Kidney capillary endothelial cell (primary cell): ENCODE measurements at regions not wholly inside any gene's neighbourhood (a gene's known extent, or its start where the extent isn't known, plus 50 kb on each side); places are given as distances from the start of the nearest gene placed in this dataset.
"Not testable (repeated sequence)": the region's sequence is repeated elsewhere in the genome, so short reads cannot be mapped to it uniquely, and the experiment has no call there.

Experiments
- DNase-seq: peaks from one replicate; pipeline ENCODE4 v3.0.0-alpha.2; 2018; ENCODE audit warnings: low spot score

DNA sequence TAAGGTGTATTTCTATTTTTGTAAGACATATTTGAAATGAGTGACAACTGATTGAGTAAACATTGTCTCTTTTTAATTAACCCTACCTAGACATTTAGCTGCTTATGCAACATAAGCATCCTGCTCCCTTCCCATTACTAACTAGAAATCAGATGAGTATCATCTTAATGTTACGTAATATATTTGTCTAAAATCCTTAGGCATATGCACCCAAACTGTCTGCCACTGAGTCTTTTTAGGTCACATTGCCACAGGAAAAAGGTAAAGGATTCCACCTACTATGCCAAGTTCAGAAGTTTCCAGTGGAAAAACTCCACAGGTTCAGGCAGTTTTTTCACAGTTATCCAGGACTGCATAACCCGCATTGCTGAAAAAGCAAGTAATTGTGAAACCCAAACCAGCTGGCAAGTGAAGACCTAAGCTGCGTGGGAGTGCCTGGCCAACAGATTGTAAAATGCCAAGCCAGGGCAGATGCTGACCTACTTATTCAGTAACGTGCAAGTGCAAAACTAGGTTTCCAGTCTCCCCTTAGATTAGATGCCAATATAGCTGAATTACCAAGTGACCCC, 983.7 kb downstream of the GATA3 start:
- no peak for DNase-seq

DNA sequence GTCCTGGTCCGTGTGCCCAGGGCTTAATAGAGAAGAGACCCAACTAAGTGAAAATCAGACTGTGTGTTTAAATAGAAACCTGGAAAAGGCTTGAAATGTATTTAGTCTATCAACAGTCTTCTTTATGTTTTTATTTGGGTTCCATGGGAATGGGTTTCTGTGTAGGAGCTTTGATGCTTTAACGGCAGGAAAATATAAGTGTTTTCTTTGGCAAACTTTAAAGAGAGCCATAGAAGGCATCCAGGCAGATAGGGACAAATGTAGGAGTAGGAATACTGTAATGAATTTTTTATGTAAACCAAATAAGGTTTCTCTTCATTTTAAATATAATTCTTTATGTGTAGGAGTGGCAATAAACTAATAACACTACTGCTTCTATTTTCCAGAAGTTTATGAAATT, 989.0 kb downstream of the GATA3 start:
- DNase-seq: no peak

DNA sequence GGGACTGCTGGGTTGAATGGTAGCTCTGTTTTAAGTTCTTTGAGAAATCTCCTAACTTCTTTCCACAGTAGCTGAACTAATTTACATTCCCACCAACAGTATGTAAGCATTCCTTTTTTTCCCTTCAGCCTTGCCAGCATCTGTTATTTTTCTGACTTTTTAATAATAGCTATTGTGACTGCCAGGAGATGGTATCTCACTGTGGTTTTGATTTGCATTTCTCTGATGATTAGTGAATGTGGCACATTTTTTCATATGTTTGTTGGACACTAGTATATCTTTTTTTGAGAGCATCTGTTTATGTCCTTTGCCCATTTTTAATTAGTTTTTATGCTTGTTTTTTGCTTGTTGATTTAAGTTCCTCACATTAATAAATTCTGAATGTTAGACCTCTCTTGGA, 990.8 kb downstream of the GATA3 start:
- DNase-seq: no peak

DNA sequence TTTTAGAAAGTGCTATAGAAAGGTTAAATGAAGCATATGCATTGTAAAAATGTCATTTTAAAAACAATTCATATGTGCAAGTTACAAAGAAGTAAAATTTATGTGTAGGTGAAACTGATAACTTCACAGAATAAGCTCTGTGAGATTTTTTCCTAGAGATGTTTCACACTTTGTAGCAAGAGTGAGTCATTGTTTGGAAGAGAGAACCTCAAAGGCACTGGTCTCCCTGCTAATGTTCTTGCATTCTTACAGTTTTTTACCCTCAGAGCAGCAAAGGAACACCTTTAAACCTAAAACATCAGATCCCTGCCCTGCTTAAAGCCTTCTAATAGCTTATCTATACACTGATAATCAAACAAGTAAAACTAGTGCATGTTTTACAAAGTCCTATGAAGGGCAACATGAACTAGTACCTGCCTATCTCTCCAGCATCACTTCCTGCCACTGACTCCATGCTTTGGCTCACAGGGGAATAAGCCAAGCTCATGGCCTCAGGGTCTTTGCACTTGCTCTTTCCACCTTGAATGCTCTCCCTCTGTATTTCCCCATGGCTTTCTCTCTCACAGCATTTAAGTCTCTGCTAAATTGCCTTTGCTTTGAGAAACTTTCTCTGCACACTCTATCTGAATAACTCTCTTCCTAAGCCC, 997.0 kb downstream of the GATA3 start:
- no peak for DNase-seq

DNA sequence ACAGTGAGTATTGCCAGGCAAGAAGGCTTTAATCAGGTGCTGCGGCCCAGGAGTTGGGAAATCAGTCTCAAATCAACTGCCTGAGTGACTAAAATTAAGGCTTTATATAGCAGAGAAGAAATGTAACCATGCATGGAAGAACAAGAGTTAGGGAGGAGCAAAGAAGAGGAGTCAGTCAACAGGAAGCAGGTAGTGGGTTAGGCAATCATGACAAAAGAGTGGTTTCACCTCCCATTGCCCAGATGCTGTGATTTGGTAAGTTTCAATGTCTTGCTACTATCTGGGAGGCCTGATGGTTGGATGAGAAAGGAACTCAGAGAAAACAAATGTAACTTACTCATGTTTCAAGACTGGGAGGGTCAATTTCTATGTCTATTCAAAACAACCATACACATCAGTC, 998.3 kb downstream of the GATA3 start:
- DNase-seq: no peak

DNA sequence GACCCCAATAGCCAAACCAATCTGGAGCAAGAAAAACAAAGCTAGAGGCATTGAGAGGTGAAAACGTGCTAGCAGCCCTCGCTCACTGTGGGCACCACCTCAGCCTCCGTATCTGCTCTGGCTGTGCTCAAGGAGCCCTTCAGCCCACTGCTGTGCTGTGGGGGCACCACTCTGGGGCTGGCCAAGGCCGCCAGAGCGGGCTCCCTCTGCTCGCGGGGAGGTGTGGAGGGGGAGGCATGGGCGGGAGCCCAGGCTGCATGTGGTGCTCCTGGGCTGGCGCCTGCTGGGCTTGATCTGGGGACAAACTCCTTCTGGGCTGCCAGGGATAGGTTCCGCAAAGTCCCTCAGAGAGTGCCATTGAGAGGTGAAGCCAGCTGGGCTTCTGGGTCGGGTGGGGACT, 1002.0 kb downstream of the GATA3 start:
- DNase-seq: no peak

DNA sequence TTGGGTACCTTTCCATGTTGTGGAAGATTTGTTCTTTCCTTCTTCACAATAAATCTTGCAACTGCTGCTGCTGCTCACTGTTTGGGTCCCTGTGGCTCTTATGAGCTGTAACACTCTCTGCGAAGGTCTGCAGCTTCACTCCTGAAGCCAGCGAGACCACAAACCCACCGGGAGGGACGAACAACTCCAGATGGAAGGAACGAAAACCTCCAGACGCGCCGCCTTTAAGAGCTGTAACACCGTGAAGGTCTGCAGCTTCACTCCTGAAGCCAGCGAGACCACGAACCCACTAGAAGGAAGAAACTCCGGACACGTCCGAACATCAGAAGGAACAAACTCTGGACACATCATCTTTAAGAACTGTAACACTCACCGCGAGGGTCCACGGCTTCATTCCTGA, 1002.8 kb downstream of the GATA3 start:
- not testable (repeated sequence) for DNase-seq

DNA sequence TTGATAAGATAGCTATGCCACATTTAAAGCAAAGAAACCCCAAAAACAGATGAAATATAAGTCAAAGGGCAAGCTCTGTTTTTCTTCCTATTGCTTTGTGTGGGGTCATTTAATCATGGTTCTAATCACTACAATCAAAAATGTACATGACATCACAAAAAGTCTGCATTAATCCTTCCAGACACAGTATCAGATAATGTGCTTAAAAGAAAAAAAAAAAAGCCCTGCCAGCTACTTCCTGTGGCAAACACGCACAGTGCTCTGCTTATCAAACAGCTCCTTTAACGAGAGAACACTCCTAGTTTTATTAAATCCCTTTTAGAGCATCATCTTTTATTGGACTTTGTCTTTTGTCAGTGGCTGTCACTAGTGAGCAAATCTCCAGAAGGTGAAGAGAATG, 1005.8 kb downstream of the GATA3 start:
- DNase-seq: no peak

DNA sequence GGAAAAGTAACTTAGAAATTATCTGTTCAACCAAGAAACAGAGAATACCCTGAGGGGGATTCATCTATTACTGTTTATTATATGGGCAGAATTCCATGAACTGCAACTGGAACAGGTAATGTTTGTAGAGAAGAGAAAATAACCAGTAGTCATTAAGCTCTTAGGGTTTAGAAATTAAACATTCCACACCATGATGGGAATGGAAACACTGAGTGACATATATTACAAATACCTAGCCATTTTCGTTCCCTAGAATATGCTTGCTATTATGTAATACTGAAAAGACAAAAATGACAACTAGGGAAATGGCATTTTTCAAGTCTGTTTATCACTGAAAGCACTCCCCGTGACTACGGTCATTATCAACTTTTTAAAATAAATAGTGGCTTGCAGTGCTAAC, 1007.4 kb downstream of the GATA3 start:
- no peak for DNase-seq

DNA sequence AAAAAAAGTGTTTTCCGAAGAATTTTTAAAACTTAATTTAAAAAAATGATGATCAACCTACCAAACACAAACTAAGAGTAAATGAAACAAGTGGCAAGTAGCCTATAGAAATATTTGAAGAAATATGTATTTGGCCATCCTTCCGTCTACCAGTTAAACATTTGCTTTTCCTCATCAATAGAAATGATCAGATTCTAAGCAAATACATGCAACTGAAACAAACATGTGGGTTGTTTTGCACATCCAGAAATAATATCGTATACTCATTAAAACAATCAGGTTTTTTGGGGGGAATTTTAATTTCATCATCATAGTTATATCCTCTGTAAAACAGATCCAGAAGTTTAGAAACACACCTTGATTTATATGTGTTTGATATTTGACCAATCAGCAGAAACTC, 1011.7 kb downstream of the GATA3 start:
- DNase-seq: no peak

DNA sequence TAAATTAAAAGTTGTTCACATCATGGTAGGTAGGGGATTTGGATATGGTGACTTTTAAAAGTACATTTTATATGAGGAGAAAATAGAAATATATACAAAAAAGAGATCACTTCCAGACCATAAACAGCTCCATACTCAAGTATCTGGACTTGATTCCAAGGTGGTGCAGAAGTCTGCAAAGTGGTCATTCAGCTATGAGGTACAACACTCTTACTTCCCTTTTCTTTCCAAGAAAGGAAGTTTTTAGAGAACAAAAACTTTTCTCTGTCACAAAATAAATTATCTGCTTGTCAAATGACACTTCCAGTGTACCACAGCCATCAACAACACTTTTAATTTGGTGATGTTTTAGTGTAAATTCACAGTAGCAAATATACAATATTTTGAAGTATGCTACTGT, 1013.5 kb downstream of the GATA3 start:
- no peak for DNase-seq

DNA sequence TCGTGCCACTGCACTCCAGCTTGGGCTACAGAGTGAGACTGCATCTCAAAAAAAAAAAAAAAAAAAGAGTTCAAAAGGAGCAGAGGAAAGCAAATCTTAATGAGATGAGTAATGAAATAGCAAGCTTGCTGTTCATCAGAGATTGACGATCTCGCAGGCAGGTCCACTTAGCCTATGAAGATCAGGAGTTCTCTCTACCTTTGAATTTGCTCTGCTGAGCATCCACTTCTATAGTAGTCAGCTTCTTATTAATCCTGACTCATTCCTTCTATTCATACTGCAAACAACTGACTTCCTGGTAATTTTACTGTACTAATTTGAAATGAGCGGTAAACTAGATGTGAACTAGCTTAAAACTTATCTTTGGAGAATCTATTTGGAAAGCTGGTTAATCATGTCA, 1014.6 kb downstream of the GATA3 start:
- no peak for DNase-seq

DNA sequence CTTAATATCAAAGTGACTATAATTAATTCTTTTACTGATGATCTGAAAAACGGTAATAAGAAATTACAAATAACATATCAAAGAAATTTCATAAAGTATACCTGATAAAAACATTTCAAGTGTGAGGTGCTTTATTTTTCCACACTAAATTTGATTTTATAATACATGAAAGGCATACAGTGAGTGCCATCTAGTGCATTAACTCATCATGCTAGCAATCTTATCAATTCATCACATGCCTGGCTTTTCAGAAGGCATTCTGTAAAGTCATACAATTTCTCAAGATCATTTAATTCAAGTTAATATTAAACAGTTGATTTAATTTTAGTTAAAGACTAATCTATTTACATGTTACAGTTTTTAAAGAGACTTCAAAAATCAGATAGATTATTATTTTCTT, 1020.9 kb downstream of the GATA3 start:
- no peak for DNase-seq

DNA sequence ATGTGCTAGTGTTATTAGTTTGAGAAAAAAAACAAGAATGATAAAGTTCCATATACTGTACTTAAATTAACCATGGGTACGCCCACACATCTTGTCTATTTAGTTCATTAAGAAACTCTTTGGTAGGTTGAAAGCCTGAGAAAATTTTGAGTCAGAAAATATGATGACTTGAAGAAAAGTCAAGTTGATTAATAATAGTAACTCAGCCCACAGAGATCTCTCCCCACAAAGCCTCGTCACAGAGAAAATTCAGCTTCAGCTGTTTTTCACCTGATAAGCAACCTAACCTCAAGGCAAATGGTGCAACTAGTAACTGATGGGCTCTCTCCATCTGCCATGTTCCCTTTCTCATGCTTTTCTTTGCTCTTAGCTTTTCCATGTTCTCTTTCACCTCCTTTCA, 1021.6 kb downstream of the GATA3 start:
- DNase-seq: no peak

DNA sequence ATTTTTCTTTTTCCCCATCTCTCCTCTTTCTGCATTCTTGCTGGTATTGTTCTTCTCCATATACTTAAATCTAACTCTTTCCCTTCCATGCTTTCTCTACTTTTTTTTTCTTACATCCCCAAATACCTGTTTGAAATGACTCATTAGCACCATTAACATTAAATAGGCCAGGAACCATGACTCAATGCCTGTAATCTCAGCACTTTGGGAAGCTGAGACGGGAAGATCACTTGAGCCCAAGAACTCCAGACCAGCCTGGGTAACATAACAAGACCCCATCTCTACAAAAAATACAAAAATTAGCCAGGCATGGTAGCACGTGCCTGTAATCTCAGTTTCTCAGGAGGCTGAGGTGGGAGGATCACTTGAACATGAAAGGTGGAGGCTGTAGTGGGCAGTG, 1026.8 kb downstream of the GATA3 start:
- DNase-seq: no peak

DNA sequence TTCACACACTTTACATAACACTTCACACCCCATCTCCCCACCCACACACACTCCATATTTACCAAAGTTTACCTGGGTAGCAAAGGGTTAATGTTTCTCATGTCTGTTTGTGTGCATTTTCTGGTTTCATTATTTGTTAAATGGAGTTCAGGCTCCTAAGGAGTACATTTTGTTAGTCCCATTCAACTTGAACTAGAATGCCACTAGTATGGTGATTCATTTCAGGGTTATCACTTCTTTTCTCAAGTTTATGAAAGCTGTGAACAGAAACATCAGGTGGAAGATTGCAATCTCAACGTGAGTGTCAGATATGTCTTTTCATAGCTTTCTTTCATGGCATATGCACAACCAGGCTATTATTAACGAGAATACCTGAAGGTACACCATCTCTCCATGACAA, 1027.5 kb downstream of the GATA3 start:
- no peak for DNase-seq

DNA sequence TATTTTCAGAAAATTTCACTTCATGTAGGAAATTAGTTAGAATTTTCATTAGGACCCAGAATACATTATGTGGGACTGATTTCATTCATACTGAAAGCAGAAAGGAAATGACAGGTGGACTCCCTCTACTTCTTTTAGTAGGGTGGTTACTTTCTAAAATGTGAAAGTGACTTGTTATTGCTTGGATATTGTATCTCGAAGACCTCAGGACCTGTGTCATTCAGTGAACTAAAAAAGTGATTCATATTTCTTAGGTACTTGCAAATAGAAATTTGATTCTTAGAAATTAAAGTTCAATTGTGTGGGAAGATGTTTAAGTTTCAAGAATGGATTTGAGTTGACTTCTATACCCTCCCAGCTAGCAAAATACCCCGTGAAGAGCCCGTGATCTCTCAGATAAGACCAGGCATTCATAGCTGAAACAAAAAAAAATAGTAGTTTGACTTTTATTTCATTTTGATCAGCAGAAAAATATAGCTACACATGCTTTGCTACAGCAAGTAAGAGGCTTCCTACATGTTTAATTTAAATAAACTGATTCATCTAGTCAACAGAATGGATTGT, 1037.1 kb downstream of the GATA3 start:
- no peak for DNase-seq

DNA sequence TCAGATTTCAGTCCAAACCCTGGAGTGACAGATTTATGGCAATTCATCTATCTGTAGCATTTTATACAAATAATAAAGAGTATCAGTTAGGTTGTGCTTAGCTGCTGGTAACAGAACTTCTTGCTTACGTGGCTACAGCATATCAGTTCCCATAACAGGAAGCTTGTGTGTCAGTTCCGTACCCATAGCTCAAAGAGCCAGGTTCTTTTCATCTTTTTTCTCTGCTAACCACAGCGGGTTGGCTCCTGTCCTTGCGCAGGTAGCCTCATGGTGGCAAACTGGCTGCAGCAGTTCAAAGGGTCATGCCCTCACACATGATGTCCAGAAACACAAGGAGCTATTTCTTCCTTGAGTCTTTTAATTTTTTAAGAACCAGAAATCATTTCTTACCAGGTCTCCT, 1041.8 kb downstream of the GATA3 start:
- DNase-seq: no peak

DNA sequence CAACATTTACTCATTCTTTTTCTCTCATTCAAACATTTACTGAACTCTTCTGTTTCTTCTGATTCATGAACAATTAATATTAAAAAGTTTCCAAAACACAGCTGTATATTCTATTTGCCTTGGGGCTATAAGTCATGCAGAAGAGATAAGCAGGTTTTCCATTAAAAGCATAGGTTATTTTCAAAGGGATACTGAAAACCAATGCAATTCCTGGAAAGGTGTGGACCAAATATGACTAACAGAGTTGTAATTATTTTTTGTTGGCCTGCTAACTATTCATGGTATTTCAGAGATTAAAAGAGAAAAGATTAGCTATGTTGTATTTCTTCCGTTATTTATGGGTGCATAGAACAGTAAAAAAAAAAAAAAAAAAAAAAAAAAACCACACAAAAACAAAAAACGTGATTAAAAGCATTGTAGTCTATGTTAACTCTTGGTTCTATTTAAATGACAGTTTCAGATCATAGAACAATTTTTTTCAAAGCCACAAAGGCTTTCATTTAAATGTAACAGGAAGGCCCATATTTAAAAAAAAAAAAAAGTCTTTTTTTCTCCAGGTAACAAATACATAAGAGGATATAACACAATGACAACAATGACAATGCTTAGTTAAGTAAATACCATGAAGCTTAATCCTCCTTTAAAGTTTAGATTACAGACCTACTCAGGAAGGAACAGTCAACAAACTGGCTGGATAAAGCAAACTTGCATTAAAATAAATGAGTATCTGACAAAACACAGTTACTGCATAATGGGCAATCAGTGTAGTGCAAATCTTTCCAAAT, 1042.9 kb downstream of the GATA3 start:
- DNase-seq: no peak

DNA sequence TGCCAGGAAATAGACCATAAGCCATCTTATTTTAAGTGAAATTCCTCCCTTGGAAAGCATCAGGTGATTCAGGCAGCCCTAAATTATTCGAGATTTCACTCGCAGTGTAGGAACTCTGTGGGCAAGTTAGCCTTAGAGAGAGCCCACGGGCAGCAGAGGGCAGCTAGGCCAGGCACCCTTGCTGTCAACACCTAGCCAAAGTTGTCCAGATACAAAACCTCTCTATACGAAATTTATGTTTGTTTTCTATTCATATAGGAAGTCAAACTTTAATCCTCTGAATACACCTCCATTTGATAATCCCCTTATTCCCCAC, 1043.5 kb downstream of the GATA3 start:
- no peak for DNase-seq

DNA sequence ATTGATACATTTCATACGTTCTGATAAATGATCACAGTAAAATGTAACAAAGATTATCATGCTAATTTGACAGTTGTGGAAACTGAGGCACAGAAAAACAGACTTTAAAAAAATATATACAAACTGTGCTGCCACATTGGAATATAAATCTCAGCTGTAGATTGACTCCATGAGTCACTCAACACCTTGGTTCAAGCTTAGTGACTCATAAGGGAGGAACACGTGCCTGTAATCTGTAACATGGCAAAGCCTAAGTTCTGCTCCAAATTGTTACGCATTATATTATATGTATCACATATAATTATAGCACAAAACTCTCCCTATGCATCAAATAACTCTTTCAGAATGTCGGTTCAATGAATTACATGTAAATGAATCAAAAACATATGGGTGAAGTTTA, 1047.5 kb downstream of the GATA3 start:
- DNase-seq: no peak

DNA sequence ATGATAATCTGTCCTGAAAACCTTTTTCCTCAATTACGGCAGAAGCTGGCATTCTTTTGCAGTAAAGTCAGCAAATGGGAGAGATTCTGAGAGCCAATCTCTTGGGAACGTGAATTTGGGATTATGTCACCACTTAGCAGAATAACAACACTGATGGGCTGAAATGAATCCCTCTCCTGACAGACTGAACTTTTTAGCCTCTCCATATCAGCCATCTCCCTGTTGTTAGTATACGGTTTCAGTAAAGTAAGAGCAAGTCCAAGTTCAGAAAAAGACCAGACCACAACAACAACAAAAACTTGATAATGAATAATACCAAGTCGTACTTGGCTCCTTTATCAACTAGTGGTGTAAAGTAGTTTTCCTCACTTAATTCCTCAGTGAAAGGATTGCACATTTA, 1048.8 kb downstream of the GATA3 start:
- DNase-seq: no peak

DNA sequence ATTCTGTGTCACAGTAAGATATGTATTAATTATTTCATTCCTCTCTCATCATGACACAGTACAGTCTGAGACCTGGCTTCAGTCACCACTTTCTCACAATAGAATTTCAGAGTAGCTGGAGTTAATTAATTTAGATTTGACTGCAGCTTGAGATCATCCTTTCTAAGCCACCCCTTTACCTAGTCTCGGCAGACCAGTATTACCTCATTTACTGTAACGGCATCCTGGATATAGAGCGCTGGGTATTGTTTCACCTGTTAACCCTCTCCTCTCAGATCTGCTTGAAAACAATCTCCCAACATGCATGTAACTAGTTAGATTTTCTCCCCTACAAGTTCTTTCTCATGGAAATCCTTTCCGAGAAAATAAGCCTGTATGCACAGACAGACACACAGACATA, 1057.5 kb downstream of the GATA3 start:
- no peak for DNase-seq

DNA sequence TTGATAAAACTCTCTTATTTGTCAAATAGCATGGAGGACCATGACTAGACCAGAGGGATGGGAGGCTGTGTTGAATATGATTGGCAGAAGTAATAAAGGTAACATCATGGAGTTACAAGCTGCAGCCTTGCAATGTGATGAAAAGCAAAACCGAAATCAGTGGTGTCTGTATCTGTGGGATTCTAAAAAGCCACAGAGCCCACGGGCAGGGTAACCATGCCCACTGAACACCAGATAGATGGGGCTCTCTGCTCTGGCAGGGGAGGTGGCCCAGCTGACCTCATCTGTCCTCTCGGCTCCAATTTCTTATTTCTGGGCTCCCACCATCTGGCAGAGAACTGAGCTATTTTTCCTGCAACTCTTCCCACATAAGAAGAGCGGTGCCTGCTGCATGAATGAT, 1072.2 kb downstream of the GATA3 start:
- DNase-seq: no peak
